GM23338 (cell line): ENCODE measurements at regions not wholly inside any gene's neighbourhood (a gene's known extent, or its start where the extent isn't known, plus 50 kb on each side); places are given as distances from the start of the nearest gene placed in this dataset.

Experiments
- CTCF ChIP-seq, 2 experiments: fragments of 200-600 bp in 1 of 2; sonication (generic) in 1 of 2; conservative IDR thresholded peaks; 2 replicates each; pipeline versions ENCODE4 v1.5.1 to v1.6.1; 2016 to 2017; ENCODE audit warnings: antibody characterized with exemption in 2 of 2, low read depth in 2 of 2, mild to moderate bottlenecking in 2 of 2, moderate library complexity in 1 of 2
- ETS1 ChIP-seq: IDR thresholded peaks from 2 replicates; pipeline ENCODE4 v1.6.1; 2016; ENCODE audit warnings: antibody characterized with exemption
- EZH2 ChIP-seq: fragments of 200-600 bp; sonication (generic); IDR thresholded peaks from one replicate; pipeline ENCODE4 v1.8.0; 2017; ENCODE audit warnings: antibody characterized with exemption, mild to moderate bottlenecking, low read depth; ENCODE audit not compliant: unreplicated experiment
- EZH2phosphoT487 ChIP-seq: fragments of 200-600 bp; sonication (generic); IDR thresholded peaks from one replicate; pipeline ENCODE4 v1.8.1; 2018; ENCODE audit warnings: antibody characterized with exemption; ENCODE audit not compliant: unreplicated experiment
- JUNB ChIP-seq: IDR thresholded peaks from one replicate; pipeline ENCODE4 v1.6.1; 2016; ENCODE audit warnings: antibody characterized with exemption; ENCODE audit not compliant: unreplicated experiment
- POLR2AphosphoS5 ChIP-seq: IDR thresholded peaks from 2 replicates; pipeline ENCODE4 v1.6.1; 2016; ENCODE audit warnings: antibody characterized with exemption, low read depth
- ZNF331 ChIP-seq: fragments of 250-450 bp; sonication (Bioruptor Pico); IDR thresholded peaks from 2 replicates; pipeline ENCODE4 v1.5.0; 2020; ENCODE audit warnings: low read depth, mild to moderate bottlenecking, moderate library complexity
- TF ChIP-seq, protein P1 (sequence below): IDR thresholded peaks from one replicate; pipeline ENCODE4 v1.6.1; 2018; ENCODE audit warnings: antibody characterized with exemption; ENCODE audit not compliant: unreplicated experiment

DNA sequence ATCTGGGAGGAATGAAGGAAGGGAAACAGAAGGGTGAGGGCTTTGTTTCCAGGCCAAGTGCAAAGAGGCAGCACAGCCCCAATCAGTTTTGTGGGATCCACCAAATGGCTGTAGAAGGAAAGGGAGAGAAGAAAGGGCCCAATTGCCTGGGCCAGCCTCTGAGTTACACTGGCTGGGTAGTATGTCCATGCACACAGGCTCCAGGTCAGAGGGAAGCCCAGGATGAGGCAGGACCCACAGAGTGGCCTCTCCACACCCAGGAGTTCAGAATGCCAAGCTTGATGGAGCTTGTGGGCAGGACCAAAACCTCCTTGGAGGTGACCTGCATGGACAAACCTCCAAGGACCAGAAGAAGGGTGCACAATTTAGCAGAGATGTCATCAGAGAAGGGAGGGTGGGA is 178.2 kb upstream of the TSHZ3 start:
- TF ChIP-seq CTCF (conservative IDR thresholded peaks at IDR 0.05; ENCODE audit: low read depth in 2 of 2) (no peak), EZH2 (no peak), EZH2phosphoT487 (no peak), POLR2AphosphoS5 (no peak), JUNB (no peak), ETS1 (no peak), ZNF331 (no peak)
- TF ChIP-seq, protein P1, sequence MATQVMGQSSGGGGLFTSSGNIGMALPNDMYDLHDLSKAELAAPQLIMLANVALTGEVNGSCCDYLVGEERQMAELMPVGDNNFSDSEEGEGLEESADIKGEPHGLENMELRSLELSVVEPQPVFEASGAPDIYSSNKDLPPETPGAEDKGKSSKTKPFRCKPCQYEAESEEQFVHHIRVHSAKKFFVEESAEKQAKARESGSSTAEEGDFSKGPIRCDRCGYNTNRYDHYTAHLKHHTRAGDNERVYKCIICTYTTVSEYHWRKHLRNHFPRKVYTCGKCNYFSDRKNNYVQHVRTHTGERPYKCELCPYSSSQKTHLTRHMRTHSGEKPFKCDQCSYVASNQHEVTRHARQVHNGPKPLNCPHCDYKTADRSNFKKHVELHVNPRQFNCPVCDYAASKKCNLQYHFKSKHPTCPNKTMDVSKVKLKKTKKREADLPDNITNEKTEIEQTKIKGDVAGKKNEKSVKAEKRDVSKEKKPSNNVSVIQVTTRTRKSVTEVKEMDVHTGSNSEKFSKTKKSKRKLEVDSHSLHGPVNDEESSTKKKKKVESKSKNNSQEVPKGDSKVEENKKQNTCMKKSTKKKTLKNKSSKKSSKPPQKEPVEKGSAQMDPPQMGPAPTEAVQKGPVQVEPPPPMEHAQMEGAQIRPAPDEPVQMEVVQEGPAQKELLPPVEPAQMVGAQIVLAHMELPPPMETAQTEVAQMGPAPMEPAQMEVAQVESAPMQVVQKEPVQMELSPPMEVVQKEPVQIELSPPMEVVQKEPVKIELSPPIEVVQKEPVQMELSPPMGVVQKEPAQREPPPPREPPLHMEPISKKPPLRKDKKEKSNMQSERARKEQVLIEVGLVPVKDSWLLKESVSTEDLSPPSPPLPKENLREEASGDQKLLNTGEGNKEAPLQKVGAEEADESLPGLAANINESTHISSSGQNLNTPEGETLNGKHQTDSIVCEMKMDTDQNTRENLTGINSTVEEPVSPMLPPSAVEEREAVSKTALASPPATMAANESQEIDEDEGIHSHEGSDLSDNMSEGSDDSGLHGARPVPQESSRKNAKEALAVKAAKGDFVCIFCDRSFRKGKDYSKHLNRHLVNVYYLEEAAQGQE: no peak
